GM12878 (cell line): ENCODE measurements at regions not wholly inside any gene's neighbourhood (a gene's known extent, or its start where the extent isn't known, plus 50 kb on each side); places are given as distances from the start of the nearest gene placed in this dataset.

Experiments
- BCL11A ChIP-seq: IDR thresholded peaks from 2 replicates; pipeline ENCODE4 v1.6.1; 2011; ENCODE audit warnings: low read depth, low read length
- EZH2 ChIP-seq: IDR thresholded peaks from 2 replicates; pipeline ENCODE4 v1.6.1; 2012; ENCODE audit warnings: low read depth, mild to moderate bottlenecking, control low read depth, inconsistent platforms, low read length, borderline replicate concordance; ENCODE audit not compliant: control insufficient read depth
- RCOR1 ChIP-seq: conservative IDR thresholded peaks from 2 replicates; pipeline ENCODE4 v1.6.1; 2012; ENCODE audit warnings: low read depth, low read length, improper control_type of control experiment

DNA sequence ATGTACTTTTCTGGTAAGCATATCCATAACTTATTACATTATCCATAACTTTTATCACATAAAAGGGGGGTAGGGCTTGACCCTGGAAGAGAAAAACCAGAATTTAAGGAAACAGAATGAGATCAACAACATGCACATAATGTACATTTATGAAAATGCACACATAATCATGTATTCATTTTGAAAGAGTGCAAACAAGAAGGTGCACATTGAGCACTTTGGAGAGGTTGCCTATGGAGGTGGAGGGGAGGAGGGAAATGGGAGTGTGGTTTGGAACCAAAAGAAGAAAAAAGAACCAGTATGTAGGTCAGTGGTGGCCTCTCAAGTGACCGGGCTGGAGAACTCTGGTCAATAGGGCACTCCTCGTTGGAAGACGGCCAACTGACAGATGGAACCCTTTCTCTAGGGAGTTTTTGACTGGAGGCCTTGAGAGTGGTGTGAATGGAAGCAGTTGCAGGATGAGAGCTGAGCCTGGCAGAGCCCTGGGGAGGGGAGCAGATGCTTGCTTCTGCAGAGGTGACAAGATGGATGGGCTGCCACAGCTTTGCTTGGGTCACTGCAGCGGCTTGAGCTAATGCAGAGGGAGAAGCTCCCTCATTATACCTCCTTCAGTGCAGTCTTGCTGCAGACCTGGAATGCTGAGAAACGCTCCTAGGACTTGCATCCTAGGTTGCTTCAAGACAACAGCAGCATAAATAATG lies 192.7 kb downstream of the SEC23IP start:
- no peak for TF ChIP-seq RCOR1
- TF ChIP-seq BCL11A = no peak
- no peak for TF ChIP-seq EZH2
